ENCODE measurements at regions not wholly inside any gene's neighbourhood (a gene's known extent, or its start where the extent isn't known, plus 50 kb on each side); places are given as distances from the start of the nearest gene placed in this dataset.

- no peak for TF ChIP-seq POLR2A (IDR thresholded peaks at IDR 0.05)
- TF ChIP-seq CTCF (IDR thresholded peaks at IDR 0.05): no peak
- TF ChIP-seq POLR2AphosphoS5 (IDR thresholded peaks at IDR 0.05): no peak
- TF ChIP-seq EP300 (IDR thresholded peaks at IDR 0.05): no peak
Observed at GRCh38 chr12:83462419-83462818, 775.7 kb downstream of the TMTC2 start.

All from upper lobe of left lung (tissue), 4 donors.